ENCODE measurements at regions not wholly inside any gene's neighbourhood (a gene's known extent, or its start where the extent isn't known, plus 50 kb on each side); places are given as distances from the start of the nearest gene placed in this dataset.

- H3K56ac ChIP-seq (ENCODE audit: low read length): no peak overlapping the region
- no peak overlapping the region for H3K4me2 ChIP-seq (ENCODE audit: low read length)
These were observed 252.1 kb upstream of the KCNMB2 start for GRCh38 chr3:178284181-178284580.

GRCh38 chr3:178288074-178288473 is 248.2 kb upstream of the KCNMB2 start:
- H2BK120ac ChIP-seq (ENCODE audit: low read depth, low read length): no peak overlapping the region

More at GRCh38 chr3:178284181-178284580, 252.1 kb upstream of the KCNMB2 start:
- H2BK15ac ChIP-seq (replicated peaks; ENCODE audit: low read depth): no peak overlapping the region
- H3K79me1 ChIP-seq (ENCODE audit: low read length): no peaks in the 10 kb centered on the region
- no peak overlapping the region for H4K5ac ChIP-seq (ENCODE audit: low read length)
- no peak for DNase-seq
- H3K23ac ChIP-seq (ENCODE audit: low read length): no peak overlapping the region
- no peak overlapping the region for H3K4ac ChIP-seq (ENCODE audit: low read depth, low read length)
- no peak overlapping the region for H2BK120ac ChIP-seq (ENCODE audit: low read depth, low read length)
- no peak overlapping the region for H4K8ac ChIP-seq (ENCODE audit: low read depth, low read length)
- no peaks in the 10 kb centered on the region for H3K79me2 ChIP-seq (ENCODE audit: control insufficient read depth, insufficient read depth, low read length)
- no peak overlapping the region for H3K18ac ChIP-seq (ENCODE audit: low read length)
- no peak overlapping the region for H2AK5ac ChIP-seq (ENCODE audit: low read length)
- no peaks in the 10 kb centered on the region for H3K36me3 ChIP-seq (ENCODE audit: control insufficient read depth, insufficient read depth, low read length)
- no peak overlapping the region for H3K27ac ChIP-seq (ENCODE audit: low read depth, low read length)
- no peak overlapping the region for H2BK5ac ChIP-seq (ENCODE audit: low read length)
- no peaks in the 10 kb centered on the region for H3K4me1 ChIP-seq (ENCODE audit: control insufficient read depth, low read depth, low read length)
- no peak overlapping the region for H3K9ac ChIP-seq (ENCODE audit: low read length)
- H3K27me3 ChIP-seq (ENCODE audit: insufficient read depth, low read length, poor library complexity): no peaks in the 10 kb centered on the region
- no CpG with 5 or more reads among the region's 1 CpG for WGBS (ENCODE audit: extremely low coverage, insufficient coverage, low lambda C conversion rate)
- H3K4me3 ChIP-seq (ENCODE audit: low read length): no peak overlapping the region

GRCh38 chr3:178289544-178290160 is 246.6 kb upstream of the KCNMB2 start:
- Histone ChIP-seq H3K23ac (ENCODE audit: low read length) (no peak overlapping the region), H3K4ac (ENCODE audit: low read depth, low read length) (no peak overlapping the region), H4K8ac (ENCODE audit: low read depth, low read length) (no peak overlapping the region), H3K9ac (ENCODE audit: low read length) (no peak overlapping the region), H3K4me2 (ENCODE audit: low read length) (no peak overlapping the region), H3K4me3 (ENCODE audit: low read length) (no peak overlapping the region), H2BK5ac (ENCODE audit: low read length) (no peak overlapping the region), H4K5ac (ENCODE audit: low read length) (no peak overlapping the region), H3K79me1 (ENCODE audit: low read length) (no peaks in the 10 kb centered on the region), H3K27ac (ENCODE audit: low read depth, low read length) (no peak overlapping the region), H3K18ac (ENCODE audit: low read length) (no peak overlapping the region), H2BK120ac (ENCODE audit: low read depth, low read length) (no peak overlapping the region), H3K56ac (ENCODE audit: low read length) (no peak overlapping the region), H2BK15ac (replicated peaks; ENCODE audit: low read depth) (no peak overlapping the region), H2AK5ac (ENCODE audit: low read length) (no peak overlapping the region), H3K4me1 (ENCODE audit: control insufficient read depth, low read depth, low read length) (no peaks in the 10 kb centered on the region), H3K27me3 (ENCODE audit: insufficient read depth, low read length, poor library complexity) (no peaks in the 10 kb centered on the region), H3K79me2 (ENCODE audit: control insufficient read depth, insufficient read depth, low read length) (no peaks in the 10 kb centered on the region), H3K36me3 (ENCODE audit: control insufficient read depth, insufficient read depth, low read length) (no peaks in the 10 kb centered on the region)
- DNase-seq: no peak
- WGBS (ENCODE audit: extremely low coverage, insufficient coverage, low lambda C conversion rate): no CpG with 5 or more reads among the region's 6 CpGs

More at GRCh38 chr3:178288074-178288473, 248.2 kb upstream of the KCNMB2 start:
- no CpG with 5 or more reads among the region's 5 CpGs for WGBS (ENCODE audit: extremely low coverage, insufficient coverage, low lambda C conversion rate)
- DNase-seq: no peak
- H4K8ac ChIP-seq (ENCODE audit: low read depth, low read length): no peak overlapping the region
- H4K5ac ChIP-seq (ENCODE audit: low read length): no peak overlapping the region
- H3K4me2 ChIP-seq (ENCODE audit: low read length): no peak overlapping the region
- no peak overlapping the region for H3K4ac ChIP-seq (ENCODE audit: low read depth, low read length)
- no peak overlapping the region for H2BK15ac ChIP-seq (replicated peaks; ENCODE audit: low read depth)
- no peaks in the 10 kb centered on the region for H3K27me3 ChIP-seq (ENCODE audit: insufficient read depth, low read length, poor library complexity)
- no peak overlapping the region for H2AK5ac ChIP-seq (ENCODE audit: low read length)
- H3K56ac ChIP-seq (ENCODE audit: low read length): no peak overlapping the region
- no peak overlapping the region for H3K9ac ChIP-seq (ENCODE audit: low read length)
- no peak overlapping the region for H2BK5ac ChIP-seq (ENCODE audit: low read length)
- no peaks in the 10 kb centered on the region for H3K79me1 ChIP-seq (ENCODE audit: low read length)
- H3K79me2 ChIP-seq (ENCODE audit: control insufficient read depth, insufficient read depth, low read length): no peaks in the 10 kb centered on the region
- no peak overlapping the region for H3K23ac ChIP-seq (ENCODE audit: low read length)
- H3K4me3 ChIP-seq (ENCODE audit: low read length): no peak overlapping the region
- H3K18ac ChIP-seq (ENCODE audit: low read length): no peak overlapping the region
- no peaks in the 10 kb centered on the region for H3K4me1 ChIP-seq (ENCODE audit: control insufficient read depth, low read depth, low read length)
- H3K36me3 ChIP-seq (ENCODE audit: control insufficient read depth, insufficient read depth, low read length): no peaks in the 10 kb centered on the region
- no peak overlapping the region for H3K27ac ChIP-seq (ENCODE audit: low read depth, low read length)

GRCh38 chr3:178291574-178292370 is 244.5 kb upstream of the KCNMB2 start:
- Histone ChIP-seq H2BK5ac (ENCODE audit: low read length) (no peak overlapping the region), H3K4me1 (ENCODE audit: control insufficient read depth, low read depth, low read length) (no peaks in the 10 kb centered on the region), H3K36me3 (ENCODE audit: control insufficient read depth, insufficient read depth, low read length) (no peaks in the 10 kb centered on the region), H3K4me3 (ENCODE audit: low read length) (no peak overlapping the region), H3K9ac (ENCODE audit: low read length) (no peak overlapping the region), H2AK5ac (ENCODE audit: low read length) (no peak overlapping the region), H3K27ac (ENCODE audit: low read depth, low read length) (no peak overlapping the region), H3K79me2 (ENCODE audit: control insufficient read depth, insufficient read depth, low read length) (no peaks in the 10 kb centered on the region), H3K18ac (ENCODE audit: low read length) (no peak overlapping the region), H3K56ac (ENCODE audit: low read length) (no peak overlapping the region), H2BK15ac (replicated peaks; ENCODE audit: low read depth) (no peak overlapping the region), H4K8ac (ENCODE audit: low read depth, low read length) (no peak overlapping the region), H4K5ac (ENCODE audit: low read length) (no peak overlapping the region), H2BK120ac (ENCODE audit: low read depth, low read length) (no peak overlapping the region), H3K79me1 (ENCODE audit: low read length) (no peaks in the 10 kb centered on the region), H3K4me2 (ENCODE audit: low read length) (no peak overlapping the region), H3K23ac (ENCODE audit: low read length) (no peak overlapping the region), H3K4ac (ENCODE audit: low read depth, low read length) (no peak overlapping the region), H3K27me3 (ENCODE audit: insufficient read depth, low read length, poor library complexity) (no peaks in the 10 kb centered on the region)
- DNase-seq: no peak
- WGBS (ENCODE audit: extremely low coverage, insufficient coverage, low lambda C conversion rate): no CpG with 5 or more reads among the region's 7 CpGs

GRCh38 chr3:178295292-178295912 is 240.8 kb upstream of the KCNMB2 start:
- Histone ChIP-seq H3K27ac (ENCODE audit: low read depth, low read length) (no peak overlapping the region), H3K9ac (ENCODE audit: low read length) (no peak overlapping the region), H2BK120ac (ENCODE audit: low read depth, low read length) (no peak overlapping the region)

More at GRCh38 chr3:178295292-178295912, 240.8 kb upstream of the KCNMB2 start:
- no peak overlapping the region for H3K4me2 ChIP-seq (ENCODE audit: low read length)
- H2BK5ac ChIP-seq (ENCODE audit: low read length): no peak overlapping the region
- WGBS (ENCODE audit: extremely low coverage, insufficient coverage, low lambda C conversion rate): no CpG with 5 or more reads among the region's 2 CpGs
- H3K79me2 ChIP-seq (ENCODE audit: control insufficient read depth, insufficient read depth, low read length): no peaks in the 10 kb centered on the region
- peak overlapping the region; percentile 39 for H3K18ac ChIP-seq (ENCODE audit: low read length)
- H3K79me1 ChIP-seq (ENCODE audit: low read length): no peaks in the 10 kb centered on the region
- H3K23ac ChIP-seq (ENCODE audit: low read length): no peak overlapping the region
- H3K4ac ChIP-seq (ENCODE audit: low read depth, low read length): no peak overlapping the region
- no peaks in the 10 kb centered on the region for H3K36me3 ChIP-seq (ENCODE audit: control insufficient read depth, insufficient read depth, low read length)
- H4K8ac ChIP-seq (ENCODE audit: low read depth, low read length): no peak overlapping the region
- H4K5ac ChIP-seq (ENCODE audit: low read length): no peak overlapping the region
- H2BK15ac ChIP-seq (replicated peaks; ENCODE audit: low read depth): no peak overlapping the region
- no peaks in the 10 kb centered on the region for H3K27me3 ChIP-seq (ENCODE audit: insufficient read depth, low read length, poor library complexity)
- no peak overlapping the region for H3K4me3 ChIP-seq (ENCODE audit: low read length)
- no peak overlapping the region for H3K56ac ChIP-seq (ENCODE audit: low read length)
- H3K4me1 ChIP-seq (ENCODE audit: control insufficient read depth, low read depth, low read length): no peaks in the 10 kb centered on the region
- no peak overlapping the region for H2AK5ac ChIP-seq (ENCODE audit: low read length)
- no peak for DNase-seq

Measured in mesendoderm (in vitro differentiated cells).